ENCODE measurements at regions not wholly inside any gene's neighbourhood (a gene's known extent, or its start where the extent isn't known, plus 50 kb on each side); places are given as distances from the start of the nearest gene placed in this dataset.
"Not testable (repeated sequence)": the region's sequence is repeated elsewhere in the genome, so short reads cannot be mapped to it uniquely, and the experiment has no call there.

DNA sequence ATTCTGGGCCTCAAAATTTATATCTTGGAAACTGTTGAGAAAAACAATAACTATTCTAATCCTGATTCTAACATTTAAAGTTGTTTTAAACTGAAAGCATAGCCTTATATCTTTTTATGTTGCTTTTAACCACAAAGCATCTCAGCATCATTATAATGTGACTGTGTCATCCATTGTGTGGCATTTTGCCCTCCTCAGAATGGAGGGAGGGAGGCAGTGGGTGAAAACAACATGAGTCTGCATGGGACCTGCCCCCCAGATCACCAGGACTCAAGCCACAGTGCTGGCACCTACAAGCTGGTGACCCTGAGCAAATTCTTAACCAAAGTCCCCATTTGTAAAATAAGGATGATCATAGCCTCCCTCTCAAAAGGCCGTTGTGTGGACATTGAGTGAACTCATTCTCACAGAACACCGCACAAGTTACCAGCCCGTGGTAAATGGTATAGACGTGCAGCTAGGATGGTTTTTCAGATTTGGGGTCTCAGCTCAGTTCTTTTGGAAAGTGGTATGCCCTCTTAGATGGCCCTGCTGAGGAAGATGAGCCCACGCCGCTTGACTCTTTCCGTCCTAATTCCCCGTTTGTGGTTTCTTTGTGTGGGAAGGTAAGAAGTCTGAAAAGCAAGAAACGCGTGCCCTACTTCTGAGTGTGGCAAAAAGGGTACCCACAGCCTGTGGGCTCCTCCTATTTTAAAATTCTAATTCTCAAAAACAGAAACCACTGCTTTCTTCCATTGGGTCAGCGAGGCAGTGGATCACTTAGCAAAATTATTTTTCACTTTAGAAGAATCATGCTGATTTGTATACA lies 305.0 kb upstream of the ID2 start:
- no peak for DNase-seq

DNA sequence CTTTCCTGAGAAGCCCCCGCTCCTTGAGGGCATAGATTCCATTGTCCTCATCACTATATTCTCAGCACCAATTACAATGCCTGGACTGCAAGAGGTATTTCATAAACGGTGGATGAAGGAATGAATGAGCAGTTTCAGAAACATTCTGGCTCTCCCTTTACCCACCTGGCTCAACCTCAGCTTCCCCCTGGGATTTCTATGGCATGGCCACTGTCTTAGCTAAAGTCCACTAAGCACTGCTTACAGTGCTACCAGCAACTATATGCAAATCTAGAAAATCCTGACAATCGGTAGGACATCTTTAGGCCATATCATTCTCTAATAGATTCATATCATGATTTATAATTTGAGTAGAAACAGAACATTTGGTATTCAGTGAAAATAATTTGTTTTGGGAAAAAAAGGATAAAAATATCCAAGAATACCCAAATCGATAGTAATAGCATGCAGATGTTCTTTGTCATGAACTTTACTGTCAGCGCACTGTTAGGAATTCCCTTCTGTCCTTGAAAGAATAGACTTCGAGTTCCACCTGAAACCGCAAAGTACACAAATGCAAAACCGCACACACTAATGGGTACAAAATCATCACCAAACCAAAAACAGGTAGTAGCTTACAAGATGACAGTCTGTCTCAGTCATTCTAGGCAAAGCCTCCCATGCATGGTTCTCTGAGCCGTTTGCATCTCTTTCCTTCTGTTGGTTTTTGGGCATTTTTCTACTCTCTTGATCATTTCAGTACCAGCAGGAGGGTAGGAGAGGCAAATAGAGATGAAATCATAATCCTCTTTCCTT lies 303.6 kb upstream of the ID2 start:
- no peak for DNase-seq

DNA sequence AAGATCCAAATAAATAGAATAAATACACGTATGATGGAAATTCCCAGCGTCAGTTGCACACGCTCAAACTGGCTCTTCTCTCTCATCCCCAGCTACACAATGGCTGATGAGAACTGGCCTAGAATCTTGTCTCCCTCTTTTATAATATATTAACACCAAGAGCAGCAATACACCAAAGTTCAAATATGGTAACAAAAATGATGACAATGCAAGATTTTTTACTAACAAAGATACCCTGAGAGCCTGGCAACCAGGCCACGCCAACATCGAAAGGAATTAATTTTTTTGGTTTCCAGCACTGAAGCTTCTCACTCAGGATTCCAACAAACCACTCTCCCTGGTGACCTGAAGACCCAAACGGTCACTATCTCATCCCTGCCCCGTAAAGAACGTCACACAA lies 302.7 kb upstream of the ID2 start:
- no peak for DNase-seq

DNA sequence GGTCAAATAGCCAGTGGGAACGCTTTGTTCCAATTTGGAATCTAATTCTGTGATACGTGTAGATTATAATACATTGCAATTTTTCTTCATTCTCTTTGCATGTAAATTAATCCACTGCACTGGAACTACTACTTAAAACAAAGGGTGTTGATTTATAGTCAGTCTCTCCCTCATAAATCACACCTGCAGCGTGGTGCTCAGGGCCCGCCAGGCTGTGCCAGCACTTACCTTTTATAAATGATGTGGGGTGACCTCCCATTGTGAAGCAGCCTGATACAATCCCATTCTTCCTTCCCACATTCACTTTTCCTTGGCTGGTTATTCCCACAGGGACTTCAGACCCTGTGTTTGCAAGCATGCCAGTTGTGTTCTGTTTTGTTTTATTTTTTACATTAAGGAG lies 302.3 kb upstream of the ID2 start:
- no peak for DNase-seq

DNA sequence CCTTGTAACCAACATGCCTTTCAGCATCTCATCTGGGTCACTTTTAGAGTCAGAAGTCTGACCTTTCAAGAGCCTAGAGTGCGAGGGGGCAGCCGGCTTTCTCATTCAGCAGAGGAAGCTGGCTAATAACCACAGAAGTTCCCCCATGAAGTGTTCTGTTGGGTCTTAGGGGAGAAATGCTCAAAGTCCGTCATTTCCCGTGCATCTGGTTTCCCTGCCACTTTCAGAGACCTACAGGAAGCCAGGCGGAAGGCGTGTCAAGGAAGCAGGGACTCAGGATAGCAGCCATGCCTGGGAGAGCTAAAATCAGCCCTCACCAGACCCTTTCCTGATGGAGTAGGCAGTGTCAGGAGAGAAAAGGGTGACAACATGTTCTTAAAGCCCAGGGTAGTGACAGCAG lies 301.8 kb upstream of the ID2 start:
- no peak for DNase-seq

DNA sequence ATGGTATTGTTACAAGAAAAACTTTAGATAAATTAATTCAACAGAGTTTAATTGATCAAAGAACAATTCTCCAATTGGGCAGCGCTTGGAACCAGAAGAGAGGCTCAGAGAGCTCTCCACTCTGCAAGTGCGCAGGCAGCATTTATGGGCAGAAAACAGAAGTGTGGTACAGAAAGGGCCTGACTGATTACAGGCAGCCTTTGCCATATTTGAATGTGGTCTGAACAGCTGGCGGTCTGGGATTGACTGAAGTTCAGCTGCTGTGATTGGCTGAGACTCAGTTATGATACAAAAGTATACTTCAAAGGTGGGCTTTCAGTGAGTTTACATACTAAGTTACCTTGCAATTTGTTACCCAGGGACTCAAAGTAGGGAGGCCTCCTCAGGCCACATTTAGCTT lies 301.3 kb upstream of the ID2 start:
- DNase-seq = no peak

DNA sequence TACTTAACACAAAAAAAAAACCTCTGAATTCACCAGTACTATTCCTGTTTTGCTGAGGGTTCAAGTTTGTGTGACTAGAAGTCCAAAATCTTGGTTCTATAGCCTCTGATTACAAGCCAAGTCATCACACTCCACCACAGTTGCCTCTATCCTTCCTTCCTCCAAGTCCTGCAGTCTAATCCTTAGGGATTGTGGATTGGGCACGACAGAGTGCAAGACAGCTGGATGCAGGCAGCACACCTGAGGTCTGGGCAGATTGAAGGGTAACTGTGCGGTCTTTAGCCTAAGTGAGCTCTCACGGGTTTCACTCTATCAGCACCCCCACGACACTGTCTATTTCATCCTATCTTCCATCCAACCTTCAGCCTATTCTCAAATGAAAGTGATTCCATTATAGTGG lies 299.4 kb upstream of the ID2 start:
- no peak for DNase-seq

DNA sequence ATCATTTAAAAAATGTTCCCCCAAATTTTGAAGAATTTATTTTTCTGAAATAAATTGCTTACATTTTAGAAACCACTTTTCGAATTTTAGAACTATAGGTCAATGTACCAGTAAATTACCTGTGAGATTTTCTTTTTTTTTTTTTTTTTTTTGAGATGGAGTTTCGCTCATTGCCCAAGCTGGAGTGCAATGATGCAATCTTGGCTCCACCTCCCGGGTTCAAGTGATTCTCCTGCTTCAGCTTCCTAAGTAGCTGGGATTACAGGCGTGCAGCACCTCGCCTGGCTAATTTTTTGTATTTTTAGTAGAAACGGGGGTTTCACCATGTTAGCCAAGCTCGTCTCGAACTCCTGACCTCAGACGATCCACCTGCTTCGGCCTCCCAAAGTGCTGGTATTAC lies 295.1 kb upstream of the ID2 start:
- not testable (repeated sequence) for DNase-seq

DNA sequence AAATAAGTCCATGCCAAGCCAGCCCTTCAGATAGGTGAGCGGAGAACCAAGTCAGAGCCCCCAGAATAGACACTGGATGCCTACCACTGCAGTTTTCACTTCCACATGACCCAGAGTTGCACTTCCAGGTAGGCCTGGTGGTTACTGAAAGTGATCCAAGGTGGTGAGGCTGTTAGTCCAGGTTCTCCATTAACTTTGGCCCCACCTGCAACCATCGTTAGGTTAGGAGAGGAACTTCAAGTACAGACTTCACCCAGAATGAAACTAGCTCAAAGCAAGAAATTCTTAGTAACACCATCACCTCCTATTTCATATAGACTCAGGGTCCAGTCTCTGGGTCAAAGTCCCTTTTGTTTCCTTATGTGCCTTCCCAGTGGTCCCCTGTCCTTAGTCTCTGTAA lies 293.1 kb upstream of the ID2 start:
- DNase-seq = no peak

DNA sequence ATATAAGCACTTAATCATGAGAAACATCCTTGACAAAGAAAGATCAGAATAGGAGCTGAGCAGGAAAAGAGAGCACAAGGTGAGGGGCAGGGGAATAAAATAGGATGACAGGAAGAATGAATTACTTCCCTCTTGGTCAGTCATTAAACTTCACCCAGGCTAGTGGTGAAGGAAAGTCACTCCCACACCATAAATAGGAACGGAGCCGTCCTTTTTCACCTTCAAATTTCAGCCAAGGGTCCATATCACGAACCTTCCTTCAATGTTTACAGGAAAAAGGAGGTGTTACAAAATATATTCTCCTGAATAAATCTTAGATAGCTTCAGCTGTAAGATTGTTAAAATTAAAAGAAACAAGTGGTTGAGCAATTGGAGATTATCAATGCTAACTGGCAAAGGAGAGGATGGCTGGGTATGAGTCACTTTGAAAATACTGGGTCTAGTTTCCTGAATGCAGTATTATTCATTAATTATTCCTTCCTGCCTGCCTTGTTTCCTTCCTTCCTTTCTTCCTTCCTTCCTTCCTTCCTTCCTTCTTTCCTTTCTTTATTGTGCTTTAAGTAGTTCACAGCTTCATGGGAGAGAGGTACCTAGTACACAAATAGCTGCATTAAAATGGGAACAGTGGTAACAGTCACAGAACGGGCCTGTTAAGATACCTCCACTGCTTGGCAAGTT lies 292.3 kb upstream of the ID2 start:
- DNase-seq = no peak

DNA sequence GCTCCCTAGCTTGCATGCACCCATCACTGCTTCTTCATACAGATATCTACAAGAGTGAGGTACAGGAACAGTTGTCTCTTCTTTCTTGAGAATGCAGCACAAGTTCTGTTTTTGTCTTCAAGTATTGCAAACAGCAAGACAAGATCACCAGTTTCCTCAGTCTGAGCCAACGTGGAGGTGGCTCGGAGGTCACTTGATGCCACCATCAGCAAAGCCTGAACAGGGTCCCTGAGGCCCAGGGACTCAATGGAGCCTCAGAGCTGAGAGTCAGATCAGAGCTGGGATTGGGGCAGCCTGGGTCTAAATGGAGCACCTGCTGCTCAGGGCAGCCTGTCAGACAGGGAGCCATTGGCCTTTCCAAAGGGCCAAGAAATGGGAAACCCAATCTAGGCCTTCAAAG lies 290.7 kb upstream of the ID2 start:
- no peak for DNase-seq

DNA sequence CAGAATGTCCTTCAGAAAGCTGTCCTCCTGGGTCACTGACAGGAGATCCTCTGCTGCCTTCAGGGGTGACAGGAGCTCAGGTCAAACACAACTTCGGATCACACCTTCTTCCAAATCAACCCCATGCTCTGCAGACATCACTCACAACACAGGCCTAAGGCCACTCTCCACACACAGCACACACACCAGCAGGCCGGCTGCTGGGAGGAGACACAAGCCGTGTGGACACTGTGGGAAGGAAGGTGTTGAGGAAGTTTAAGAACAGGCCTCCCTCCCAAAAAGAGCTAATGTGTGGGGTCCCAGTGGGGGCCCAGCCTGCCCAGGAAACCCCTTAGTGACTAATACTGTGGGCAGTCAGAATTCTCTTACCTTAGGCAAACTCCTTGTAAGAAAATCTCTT lies 290.3 kb upstream of the ID2 start:
- no peak for DNase-seq

DNA sequence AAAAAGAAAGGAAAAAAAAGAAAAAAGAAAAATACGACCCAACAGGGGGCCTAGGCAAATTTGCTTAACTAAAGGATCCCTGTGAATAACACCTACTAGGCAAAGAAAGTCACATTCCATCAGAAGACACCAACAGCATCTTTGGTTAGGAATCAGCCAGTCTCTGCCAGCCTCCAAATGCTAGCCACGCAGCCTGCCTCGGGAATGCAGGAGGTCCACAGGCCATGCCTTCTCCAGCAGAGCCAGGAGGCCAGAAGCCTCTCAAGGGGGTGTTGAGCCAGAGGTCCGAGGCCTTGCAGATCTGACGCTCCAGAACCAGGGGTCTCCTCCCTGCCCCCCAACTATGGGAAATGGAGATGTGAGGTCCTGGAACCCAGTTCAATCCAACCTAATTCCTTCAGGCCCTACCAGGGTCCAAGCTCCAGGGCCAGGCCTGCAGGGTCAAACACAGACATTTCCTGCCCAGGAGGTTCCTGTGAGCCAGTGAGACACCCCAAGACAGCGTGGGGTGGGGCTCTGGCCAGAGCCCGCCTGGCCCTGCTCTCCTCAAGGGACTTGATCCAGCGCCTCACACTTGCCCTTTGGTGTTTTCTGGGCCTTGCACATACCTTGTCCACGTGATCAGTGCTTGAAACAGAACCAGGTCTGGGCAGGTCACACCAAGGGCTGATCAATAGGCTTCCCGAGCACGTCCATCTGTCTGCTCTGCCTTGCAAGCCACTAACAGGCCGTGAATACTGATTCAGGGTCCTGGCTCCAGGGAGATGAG lies 289.6 kb upstream of the ID2 start:
- no peak for DNase-seq

DNA sequence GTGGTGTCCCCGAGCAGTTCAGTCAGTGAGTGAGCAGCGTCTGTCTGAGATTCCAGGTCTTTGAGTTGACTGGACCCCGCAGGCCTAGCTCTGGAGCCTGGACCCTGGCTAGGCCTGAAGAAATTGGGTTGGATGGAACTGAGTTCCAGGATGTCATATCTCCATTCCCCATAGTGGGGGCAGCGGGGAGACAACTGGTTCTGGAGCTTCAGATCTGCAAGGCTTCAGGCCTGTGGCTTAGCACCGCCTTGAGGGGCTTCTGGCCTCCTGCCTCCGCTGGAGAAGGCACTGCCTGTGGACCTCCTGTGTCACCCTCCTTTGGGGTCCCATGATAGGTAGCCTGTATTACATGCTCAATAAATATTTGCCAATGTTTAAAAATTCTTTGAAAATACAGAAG lies 288.4 kb upstream of the ID2 start:
- DNase-seq = no peak

DNA sequence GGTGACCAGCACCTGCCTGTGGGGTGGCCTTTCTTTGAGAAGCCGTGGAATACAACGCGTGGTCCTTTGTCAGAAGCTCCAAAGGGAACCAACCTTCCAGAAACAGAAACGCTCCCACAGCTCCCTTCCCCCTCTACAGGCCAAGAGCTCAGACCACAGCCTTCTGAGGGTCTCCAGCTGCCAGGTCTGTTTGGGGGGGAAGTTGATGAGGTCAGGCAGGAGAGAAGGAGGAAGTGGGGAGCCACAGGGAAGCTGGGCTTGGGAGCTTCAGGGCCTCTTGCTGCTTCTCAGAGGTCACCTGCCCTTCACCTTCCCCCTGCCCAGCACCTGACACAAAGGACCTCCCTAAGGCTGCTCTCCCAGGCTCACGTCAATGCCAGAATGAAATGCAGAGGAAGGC lies 287.7 kb upstream of the ID2 start:
- DNase-seq = no peak

DNA sequence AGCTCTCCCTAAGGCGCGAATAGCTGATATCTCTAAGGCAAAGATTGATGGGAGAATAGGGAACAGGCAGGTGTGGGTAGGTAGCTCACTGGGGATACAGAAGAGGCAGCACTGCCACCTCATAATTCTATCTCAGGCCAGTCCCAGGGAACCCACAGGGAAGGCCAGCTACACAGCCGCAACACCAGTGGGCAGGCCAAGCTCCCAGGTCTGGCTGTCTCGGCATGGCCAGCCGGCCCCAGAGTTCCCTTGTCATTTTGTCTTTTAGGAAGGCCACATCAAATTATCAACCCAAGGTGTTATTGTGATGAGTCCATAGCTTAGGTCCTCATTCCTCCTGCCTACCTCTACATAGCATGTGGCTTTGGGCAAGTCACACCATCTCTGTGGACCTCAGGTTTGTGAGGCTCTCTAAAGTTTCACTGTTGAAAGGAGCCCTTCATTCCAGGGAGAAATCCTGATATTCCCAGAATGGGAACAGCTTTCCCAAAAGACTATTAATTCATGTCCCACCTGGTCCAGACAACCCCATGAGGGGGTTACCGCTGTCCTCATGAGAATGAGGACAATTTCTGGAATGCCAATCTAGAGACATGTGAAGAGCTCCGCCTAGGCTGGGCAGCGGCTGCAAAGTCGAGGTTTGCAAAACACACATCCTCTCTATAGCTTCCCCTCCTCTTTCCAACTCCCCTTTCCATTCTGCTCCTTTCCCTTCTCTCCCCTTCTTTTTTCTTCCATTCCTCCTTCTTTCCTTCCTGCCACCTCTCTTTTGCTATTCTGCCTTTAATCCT lies 287.1 kb upstream of the ID2 start:
- DNase-seq = no peak

DNA sequence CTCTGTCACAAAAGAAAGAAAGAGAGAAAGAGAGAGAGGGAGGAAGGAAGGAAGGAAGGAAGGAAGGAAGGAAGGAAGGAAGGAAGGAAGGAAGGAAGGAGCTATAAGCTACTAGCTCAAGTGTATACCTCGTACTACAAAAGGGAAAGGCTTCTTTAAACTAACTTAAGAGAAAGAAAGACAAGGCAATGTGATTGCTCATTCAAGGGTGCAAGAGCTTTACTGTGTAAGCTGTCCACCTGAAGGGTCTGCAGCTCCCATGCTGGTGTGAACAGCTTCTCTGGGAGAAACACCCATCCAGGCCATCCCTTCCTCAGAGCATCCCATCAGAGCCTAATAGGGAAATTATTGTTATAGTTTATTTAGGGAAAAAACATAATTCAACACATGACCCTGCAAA lies 286.1 kb upstream of the ID2 start:
- no peak for DNase-seq

DNA sequence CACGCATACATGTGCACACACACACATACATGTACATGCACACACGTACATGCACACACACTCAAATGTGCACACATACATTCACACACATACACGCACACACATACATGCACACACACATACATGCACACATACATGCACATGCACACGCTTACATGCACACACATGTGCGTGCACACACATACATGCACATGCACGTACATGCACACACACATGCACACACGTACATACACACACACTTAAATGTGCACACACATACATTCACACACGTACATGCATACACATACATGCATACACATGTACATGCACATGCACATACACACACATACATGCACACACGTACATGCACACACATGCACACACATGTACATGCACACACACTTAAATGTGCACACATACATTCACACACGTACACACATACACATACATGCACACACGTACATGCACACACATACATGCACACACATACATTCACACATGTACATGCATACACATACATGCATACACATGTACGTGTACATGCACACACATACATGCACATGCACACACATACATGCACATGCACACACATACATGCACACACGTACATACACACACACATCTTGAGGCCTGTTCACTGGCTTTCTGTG lies 283.7 kb upstream of the ID2 start:
- no peak for DNase-seq

DNA sequence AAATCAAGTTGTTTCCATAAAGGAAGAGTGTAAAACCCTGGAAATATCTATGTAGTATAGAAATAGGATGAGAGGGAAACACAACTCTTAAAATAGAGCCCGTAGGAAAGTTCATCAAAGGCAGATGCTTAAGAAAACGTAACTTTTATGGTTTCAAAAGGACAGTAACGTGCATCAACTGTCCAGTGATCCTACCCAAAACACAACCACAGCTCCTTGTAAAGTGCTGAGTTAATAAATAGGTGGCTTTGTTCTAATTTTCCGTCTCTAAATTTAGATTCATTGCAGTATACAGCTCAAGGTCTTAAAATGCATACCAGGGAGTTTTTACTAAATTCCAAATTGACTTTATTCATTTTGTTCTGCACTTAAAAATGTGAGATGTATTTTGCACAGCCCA lies 282.1 kb upstream of the ID2 start:
- DNase-seq = no peak

DNA sequence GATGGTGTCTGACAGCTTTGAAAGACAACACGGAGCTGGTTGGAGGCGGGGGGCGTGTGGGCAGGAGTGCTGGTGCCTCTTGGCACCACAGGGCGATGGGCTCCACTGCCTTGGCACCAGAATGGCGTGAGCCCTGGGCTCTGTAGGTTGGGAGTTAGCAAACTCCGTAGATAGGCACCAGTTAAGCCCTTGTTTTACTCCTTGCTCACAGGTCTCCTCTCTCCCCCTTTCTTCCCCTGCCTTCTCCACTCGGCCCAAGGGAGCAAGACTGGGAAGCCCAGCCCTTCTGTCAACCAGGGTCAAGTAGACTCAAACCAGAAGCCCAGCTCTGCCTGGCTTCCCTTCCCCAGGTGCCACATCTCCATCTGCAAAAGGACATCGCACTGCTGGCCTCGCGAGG lies 281.7 kb upstream of the ID2 start:
- no peak for DNase-seq

DNA sequence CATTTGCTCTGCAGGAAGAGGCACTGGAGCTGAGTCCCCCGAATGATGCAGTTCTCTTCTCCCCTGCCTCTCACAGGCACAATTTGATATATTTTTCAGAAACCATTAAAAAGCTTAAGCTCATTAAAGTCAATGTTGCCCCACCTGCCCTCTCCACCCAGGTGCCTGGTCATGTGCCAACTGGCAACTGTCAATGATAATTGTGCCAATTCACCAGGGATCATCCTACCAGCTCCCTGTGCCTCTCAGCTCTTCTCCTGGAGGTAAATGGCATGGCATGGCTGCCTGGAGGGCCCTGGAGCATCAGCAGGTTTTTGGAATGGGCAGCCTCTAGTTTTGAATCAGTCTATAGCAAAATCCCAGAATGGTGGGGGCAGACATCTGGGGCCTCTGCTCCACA lies 279.6 kb upstream of the ID2 start:
- DNase-seq = no peak

DNA sequence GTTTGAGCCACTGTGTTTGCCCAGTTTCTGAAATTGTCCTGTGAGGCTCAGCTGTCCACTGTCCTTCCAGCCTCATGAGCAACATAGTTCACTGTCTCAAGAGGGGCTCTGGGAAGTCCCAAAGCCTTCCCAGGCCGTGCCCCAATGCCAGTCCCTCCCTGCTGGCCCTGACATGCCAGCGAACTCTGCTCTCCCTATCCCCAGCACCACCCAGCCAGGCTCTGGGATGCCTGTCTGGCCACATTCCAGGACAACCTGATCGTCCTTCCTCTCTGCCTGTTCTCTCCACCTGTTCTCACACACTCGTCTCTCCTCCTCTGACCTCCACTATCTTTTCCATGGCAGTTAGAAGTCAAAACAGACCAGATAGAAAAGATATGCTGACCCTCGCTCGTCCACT lies 278.0 kb upstream of the ID2 start:
- no peak for DNase-seq

All from NCI-H510A treated with DMSO at 0.1 percent for 48 hours (cell line).